ENCODE measurements at regions not wholly inside any gene's neighbourhood (a gene's known extent, or its start where the extent isn't known, plus 50 kb on each side); places are given as distances from the start of the nearest gene placed in this dataset.

GRCh38 chrX:112510629-112511028 is 169.1 kb downstream of the LHFPL1 start:
- TF ChIP-seq, protein P1, sequence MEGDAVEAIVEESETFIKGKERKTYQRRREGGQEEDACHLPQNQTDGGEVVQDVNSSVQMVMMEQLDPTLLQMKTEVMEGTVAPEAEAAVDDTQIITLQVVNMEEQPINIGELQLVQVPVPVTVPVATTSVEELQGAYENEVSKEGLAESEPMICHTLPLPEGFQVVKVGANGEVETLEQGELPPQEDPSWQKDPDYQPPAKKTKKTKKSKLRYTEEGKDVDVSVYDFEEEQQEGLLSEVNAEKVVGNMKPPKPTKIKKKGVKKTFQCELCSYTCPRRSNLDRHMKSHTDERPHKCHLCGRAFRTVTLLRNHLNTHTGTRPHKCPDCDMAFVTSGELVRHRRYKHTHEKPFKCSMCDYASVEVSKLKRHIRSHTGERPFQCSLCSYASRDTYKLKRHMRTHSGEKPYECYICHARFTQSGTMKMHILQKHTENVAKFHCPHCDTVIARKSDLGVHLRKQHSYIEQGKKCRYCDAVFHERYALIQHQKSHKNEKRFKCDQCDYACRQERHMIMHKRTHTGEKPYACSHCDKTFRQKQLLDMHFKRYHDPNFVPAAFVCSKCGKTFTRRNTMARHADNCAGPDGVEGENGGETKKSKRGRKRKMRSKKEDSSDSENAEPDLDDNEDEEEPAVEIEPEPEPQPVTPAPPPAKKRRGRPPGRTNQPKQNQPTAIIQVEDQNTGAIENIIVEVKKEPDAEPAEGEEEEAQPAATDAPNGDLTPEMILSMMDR (conservative IDR thresholded peaks at IDR 0.05) = no peak
- TF ChIP-seq EZH2 (IDR thresholded peaks at IDR 0.05; ENCODE audit: low read depth) = no peak
